MM.1S (cell line): ENCODE measurements at regions not wholly inside any gene's neighbourhood (a gene's known extent, or its start where the extent isn't known, plus 50 kb on each side); places are given as distances from the start of the nearest gene placed in this dataset.

Experiments used
- DNase-seq: peaks from one replicate; pipeline ENCODE4 v3.0.0-alpha.2; 2015
- H2AFZ ChIP-seq: fragments of 300-600 bp; sonication (generic); 2 replicates; pipeline ENCODE4 v1.6.0; 2016; ENCODE audit warnings: antibody characterized with exemption, low read length
- H3F3A ChIP-seq: fragments of 300-600 bp; sonication (generic); 2 replicates; pipeline ENCODE4 v1.6.1; 2016; ENCODE audit warnings: mild to moderate bottlenecking, antibody characterized with exemption, low read length, moderate library complexity, mixed read lengths; ENCODE audit not compliant: insufficient read depth
- H3K27ac ChIP-seq: fragments of 300-600 bp; sonication (generic); 2 replicates; pipeline ENCODE4 v1.5.1; 2016; ENCODE audit warnings: mild to moderate bottlenecking, low read length
- H3K27me3 ChIP-seq: fragments of 300-600 bp; sonication (generic); replicated peaks from 2 replicates; pipeline ENCODE4 v1.6.0; 2016; ENCODE audit warnings: low read length; ENCODE audit not compliant: insufficient read depth
- H3K36me3 ChIP-seq: fragments of 300-600 bp; sonication (generic); replicated peaks from 2 replicates; pipeline ENCODE4 v1.6.1; 2016; ENCODE audit warnings: mild to moderate bottlenecking, low read length, mixed read lengths; ENCODE audit not compliant: insufficient read depth
- H3K4me1 ChIP-seq: fragments of 300-600 bp; sonication (generic); 2 replicates; pipeline ENCODE4 v1.6.1; 2016; ENCODE audit warnings: low read length, mixed read lengths
- H3K4me2 ChIP-seq: fragments of 300-600 bp; sonication (generic); 2 replicates; pipeline ENCODE4 v1.6.0; 2016; ENCODE audit warnings: low read depth, low read length
- H3K4me3 ChIP-seq: fragments of 300-600 bp; sonication (generic); 2 replicates; pipeline ENCODE4 v1.5.1; 2016; ENCODE audit warnings: low read length, mixed read lengths
- H3K79me2 ChIP-seq: fragments of 300-600 bp; sonication (generic); 2 replicates; pipeline ENCODE4 v1.6.1; 2016; ENCODE audit warnings: mixed run types, low read length, mixed read lengths
- H3K9ac ChIP-seq: fragments of 300-600 bp; sonication (generic); 2 replicates; pipeline ENCODE4 v1.6.1; 2016; ENCODE audit warnings: low read length, mixed read lengths
- H3K9me2 ChIP-seq: fragments of 300-600 bp; sonication (generic); replicated peaks from 2 replicates; pipeline ENCODE4 v1.6.1; 2016; ENCODE audit warnings: mild to moderate bottlenecking, low read length, mixed read lengths; ENCODE audit not compliant: insufficient read depth
- H3K9me3 ChIP-seq: fragments of 300-600 bp; sonication (generic); replicated peaks from 2 replicates; pipeline ENCODE4 v1.6.1; 2016; ENCODE audit warnings: mild to moderate bottlenecking, low read length, mixed read lengths; ENCODE audit not compliant: insufficient read depth
- H4K20me1 ChIP-seq: fragments of 300-600 bp; sonication (generic); 2 replicates; pipeline ENCODE4 v1.6.1; 2016; ENCODE audit warnings: mild to moderate bottlenecking, low read length, moderate library complexity, mixed read lengths; ENCODE audit not compliant: insufficient read depth
- EZH2 ChIP-seq: fragments of 300-600 bp; sonication (generic); optimal IDR thresholded peaks from 2 replicates; pipeline ENCODE3; 2017; ENCODE audit warnings: low read depth, mild to moderate bottlenecking, antibody characterized with exemption, low read length, mixed read lengths
- EZH2phosphoT487 ChIP-seq: fragments of 300-600 bp; sonication (generic); IDR thresholded peaks from 2 replicates; pipeline ENCODE4 v1.6.1; 2018; ENCODE audit warnings: antibody characterized with exemption, low read length
- TF ChIP-seq, protein P1 (sequence below): fragments of 300-600 bp; sonication (generic); IDR thresholded peaks from 2 replicates; pipeline ENCODE4 v1.5.1; 2016; ENCODE audit warnings: antibody characterized with exemption, low read length, mixed read lengths

DNA sequence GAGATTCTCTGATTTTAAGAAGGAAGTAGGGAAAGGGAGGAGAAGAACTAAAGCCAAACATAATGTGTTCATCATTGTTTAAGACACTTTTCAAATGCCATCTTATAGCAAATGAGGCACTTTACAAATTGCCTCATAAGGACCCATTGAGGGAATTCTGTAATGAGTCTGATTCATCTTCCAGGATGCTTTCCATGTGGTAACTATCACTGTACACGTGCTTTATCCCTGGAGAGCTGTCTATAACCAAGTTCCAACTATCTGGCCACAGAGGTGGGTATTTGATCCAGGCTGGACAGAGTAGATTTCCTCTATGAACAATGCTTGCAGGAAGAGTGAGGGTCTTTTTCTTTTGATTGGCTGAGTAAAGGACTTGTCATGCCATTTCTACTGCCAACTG is 183.5 kb upstream of the NFIB start:
- Histone ChIP-seq H3K4me2 (no peak overlapping the region), H3K79me2 (no peaks in the 10 kb centered on the region), H3K4me3 (no peak overlapping the region), H3K4me1 (no peaks in the 10 kb centered on the region), H3K27me3 (no peaks in the 10 kb centered on the region), H3K9me3 (no peaks in the 10 kb centered on the region), H3K27ac (no peak overlapping the region), H3K9me2 (no peaks in the 10 kb centered on the region), H3F3A (no peaks in the 10 kb centered on the region), H3K9ac (no peak overlapping the region), H2AFZ (no peak overlapping the region), H4K20me1 (no peaks in the 10 kb centered on the region), H3K36me3 (no peaks in the 10 kb centered on the region)
- DNase-seq = no peak
- TF ChIP-seq EZH2 (no peak), EZH2phosphoT487 (no peak)
- TF ChIP-seq, protein P1, sequence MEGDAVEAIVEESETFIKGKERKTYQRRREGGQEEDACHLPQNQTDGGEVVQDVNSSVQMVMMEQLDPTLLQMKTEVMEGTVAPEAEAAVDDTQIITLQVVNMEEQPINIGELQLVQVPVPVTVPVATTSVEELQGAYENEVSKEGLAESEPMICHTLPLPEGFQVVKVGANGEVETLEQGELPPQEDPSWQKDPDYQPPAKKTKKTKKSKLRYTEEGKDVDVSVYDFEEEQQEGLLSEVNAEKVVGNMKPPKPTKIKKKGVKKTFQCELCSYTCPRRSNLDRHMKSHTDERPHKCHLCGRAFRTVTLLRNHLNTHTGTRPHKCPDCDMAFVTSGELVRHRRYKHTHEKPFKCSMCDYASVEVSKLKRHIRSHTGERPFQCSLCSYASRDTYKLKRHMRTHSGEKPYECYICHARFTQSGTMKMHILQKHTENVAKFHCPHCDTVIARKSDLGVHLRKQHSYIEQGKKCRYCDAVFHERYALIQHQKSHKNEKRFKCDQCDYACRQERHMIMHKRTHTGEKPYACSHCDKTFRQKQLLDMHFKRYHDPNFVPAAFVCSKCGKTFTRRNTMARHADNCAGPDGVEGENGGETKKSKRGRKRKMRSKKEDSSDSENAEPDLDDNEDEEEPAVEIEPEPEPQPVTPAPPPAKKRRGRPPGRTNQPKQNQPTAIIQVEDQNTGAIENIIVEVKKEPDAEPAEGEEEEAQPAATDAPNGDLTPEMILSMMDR = no peak

DNA sequence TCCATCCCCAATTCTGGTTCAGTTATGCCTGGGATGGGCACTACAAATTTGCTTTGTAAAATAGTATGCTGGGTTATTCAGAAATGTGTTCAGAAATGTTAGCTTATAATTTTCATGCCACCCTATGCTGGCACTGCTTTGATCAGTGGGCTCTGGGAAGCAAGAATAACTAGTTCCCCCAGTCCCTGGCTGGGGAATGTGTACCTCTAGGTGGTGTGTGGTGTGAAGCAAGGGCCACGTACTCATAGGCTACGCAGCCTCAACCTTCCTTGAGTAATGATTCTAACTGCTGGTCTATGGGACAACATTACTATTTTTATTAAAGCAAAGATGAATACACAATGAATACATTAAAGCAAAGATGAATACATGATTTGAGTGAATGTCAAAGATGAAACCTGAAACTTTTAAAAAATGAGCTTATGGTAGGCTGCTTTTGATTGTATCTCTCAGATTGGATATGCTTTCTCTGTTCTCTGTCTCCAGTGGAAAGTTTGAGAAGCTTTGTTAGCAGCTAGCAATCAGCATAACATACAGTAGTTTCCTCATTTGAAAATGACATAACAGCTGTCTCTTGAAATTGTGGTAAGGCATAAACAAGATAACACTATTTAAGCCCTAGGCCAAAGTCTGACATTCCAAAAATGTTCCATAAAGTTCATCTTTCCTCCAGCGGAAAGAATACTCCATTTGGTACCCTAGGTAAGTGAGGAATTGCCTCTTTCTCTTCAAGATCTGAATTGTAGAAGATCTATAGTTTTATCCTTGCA is 174.7 kb upstream of the NFIB start:
- no peaks in the 10 kb centered on the region for H3K9me2 ChIP-seq
- H3K4me2 ChIP-seq = no peak overlapping the region
- no peaks in the 10 kb centered on the region for H3K4me1 ChIP-seq
- no peak overlapping the region for H3K27ac ChIP-seq
- DNase-seq = no peak
- no peaks in the 10 kb centered on the region for H3K27me3 ChIP-seq
- H3F3A ChIP-seq = no peaks in the 10 kb centered on the region
- no peak overlapping the region for H2AFZ ChIP-seq
- H3K9ac ChIP-seq = no peak overlapping the region
- H3K4me3 ChIP-seq = no peak overlapping the region
- H4K20me1 ChIP-seq = no peaks in the 10 kb centered on the region
- TF ChIP-seq, protein P1 = no peak
- TF ChIP-seq EZH2phosphoT487 (no peak), EZH2 (no peak)
- no peaks in the 10 kb centered on the region for H3K36me3 ChIP-seq
- H3K9me3 ChIP-seq = no peaks in the 10 kb centered on the region
- no peaks in the 10 kb centered on the region for H3K79me2 ChIP-seq

DNA sequence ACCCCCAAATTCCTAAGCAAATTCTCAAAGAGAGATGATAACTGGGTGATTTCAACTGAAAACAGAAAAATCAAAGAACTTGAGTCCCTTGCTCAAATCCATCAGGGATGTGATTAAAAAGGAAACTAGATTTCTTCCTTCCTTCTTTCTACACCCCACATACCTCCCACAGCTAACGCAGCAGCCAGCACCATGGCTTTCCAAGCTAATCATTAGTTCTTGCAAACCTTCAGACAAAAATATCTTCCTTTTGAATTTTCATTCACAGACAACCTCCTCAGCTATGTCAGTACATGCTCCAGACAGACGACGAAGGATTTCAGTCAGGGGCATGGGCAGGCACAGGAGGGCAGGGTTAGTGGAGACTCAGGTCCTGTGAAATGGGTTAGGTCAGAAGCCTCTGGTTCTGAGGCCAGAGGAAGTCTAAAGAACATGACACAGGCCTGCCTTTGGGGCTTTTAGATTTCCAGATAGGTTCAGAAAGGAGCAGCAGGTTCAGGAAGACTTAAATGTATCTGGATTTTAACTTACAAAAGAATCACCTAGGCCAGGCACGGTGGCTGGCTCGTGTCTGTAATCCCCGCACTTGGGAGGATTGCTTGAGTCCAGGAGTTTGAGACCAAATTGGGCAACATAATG is 173.7 kb upstream of the NFIB start:
- no peaks in the 10 kb centered on the region for H3K9me2 ChIP-seq
- TF ChIP-seq, protein P1 = no peak
- TF ChIP-seq EZH2phosphoT487 (no peak), EZH2 (no peak)
- H3K9me3 ChIP-seq = no peaks in the 10 kb centered on the region
- no peak overlapping the region for H3K9ac ChIP-seq
- H3K4me2 ChIP-seq = no peak overlapping the region
- H3F3A ChIP-seq = no peaks in the 10 kb centered on the region
- no peaks in the 10 kb centered on the region for H3K4me1 ChIP-seq
- H3K36me3 ChIP-seq = no peaks in the 10 kb centered on the region
- H2AFZ ChIP-seq = no peak overlapping the region
- no peaks in the 10 kb centered on the region for H4K20me1 ChIP-seq
- H3K79me2 ChIP-seq = no peaks in the 10 kb centered on the region
- DNase-seq = no peak
- H3K4me3 ChIP-seq = no peak overlapping the region
- H3K27me3 ChIP-seq = no peaks in the 10 kb centered on the region
- H3K27ac ChIP-seq = no peak overlapping the region
